Loucy (cell line): ENCODE measurements at regions not wholly inside any gene's neighbourhood (a gene's known extent, or its start where the extent isn't known, plus 50 kb on each side); places are given as distances from the start of the nearest gene placed in this dataset.

Experiments
- EZH2phosphoT487 ChIP-seq: fragments of 200-600 bp; IDR thresholded peaks from 2 replicates; pipeline ENCODE4 v1.6.1; 2018; ENCODE audit warnings: antibody characterized with exemption, mild to moderate bottlenecking, moderate library complexity, borderline replicate concordance
- TF ChIP-seq, protein P1 (sequence below): fragments of 200-600 bp; sonication (generic); conservative IDR thresholded peaks from 2 replicates; pipeline ENCODE4 v1.5.1; 2014; ENCODE audit warnings: mild to moderate bottlenecking, antibody characterized with exemption, low read length

DNA sequence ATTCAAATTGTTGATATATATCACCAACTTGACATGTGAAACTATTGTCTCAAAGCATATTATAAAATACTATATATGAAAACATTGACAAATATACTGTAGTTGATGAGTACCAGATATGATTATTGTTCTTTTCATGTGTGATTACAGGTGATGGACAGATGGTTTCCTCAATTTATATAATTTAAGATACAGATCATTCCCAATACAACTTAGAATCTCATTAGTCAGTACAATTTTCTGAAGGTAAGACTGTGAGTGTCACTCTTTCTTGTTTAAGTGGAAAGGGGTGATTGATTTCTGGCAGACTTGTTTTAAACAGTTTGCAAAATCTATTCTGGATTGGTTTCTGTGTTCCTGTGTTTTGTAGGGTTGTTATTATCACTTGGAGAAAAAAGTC is 498.8 kb downstream of the IRS2 start:
- TF ChIP-seq EZH2phosphoT487: no peak
- TF ChIP-seq, protein P1, sequence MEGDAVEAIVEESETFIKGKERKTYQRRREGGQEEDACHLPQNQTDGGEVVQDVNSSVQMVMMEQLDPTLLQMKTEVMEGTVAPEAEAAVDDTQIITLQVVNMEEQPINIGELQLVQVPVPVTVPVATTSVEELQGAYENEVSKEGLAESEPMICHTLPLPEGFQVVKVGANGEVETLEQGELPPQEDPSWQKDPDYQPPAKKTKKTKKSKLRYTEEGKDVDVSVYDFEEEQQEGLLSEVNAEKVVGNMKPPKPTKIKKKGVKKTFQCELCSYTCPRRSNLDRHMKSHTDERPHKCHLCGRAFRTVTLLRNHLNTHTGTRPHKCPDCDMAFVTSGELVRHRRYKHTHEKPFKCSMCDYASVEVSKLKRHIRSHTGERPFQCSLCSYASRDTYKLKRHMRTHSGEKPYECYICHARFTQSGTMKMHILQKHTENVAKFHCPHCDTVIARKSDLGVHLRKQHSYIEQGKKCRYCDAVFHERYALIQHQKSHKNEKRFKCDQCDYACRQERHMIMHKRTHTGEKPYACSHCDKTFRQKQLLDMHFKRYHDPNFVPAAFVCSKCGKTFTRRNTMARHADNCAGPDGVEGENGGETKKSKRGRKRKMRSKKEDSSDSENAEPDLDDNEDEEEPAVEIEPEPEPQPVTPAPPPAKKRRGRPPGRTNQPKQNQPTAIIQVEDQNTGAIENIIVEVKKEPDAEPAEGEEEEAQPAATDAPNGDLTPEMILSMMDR: no peak
